ENCODE measurements at regions not wholly inside any gene's neighbourhood (a gene's known extent, or its start where the extent isn't known, plus 50 kb on each side); places are given as distances from the start of the nearest gene placed in this dataset.

GRCh38 chr21:15487196-15487550, 242.6 kb upstream of the USP25 start:
- TF ChIP-seq, protein P1, sequence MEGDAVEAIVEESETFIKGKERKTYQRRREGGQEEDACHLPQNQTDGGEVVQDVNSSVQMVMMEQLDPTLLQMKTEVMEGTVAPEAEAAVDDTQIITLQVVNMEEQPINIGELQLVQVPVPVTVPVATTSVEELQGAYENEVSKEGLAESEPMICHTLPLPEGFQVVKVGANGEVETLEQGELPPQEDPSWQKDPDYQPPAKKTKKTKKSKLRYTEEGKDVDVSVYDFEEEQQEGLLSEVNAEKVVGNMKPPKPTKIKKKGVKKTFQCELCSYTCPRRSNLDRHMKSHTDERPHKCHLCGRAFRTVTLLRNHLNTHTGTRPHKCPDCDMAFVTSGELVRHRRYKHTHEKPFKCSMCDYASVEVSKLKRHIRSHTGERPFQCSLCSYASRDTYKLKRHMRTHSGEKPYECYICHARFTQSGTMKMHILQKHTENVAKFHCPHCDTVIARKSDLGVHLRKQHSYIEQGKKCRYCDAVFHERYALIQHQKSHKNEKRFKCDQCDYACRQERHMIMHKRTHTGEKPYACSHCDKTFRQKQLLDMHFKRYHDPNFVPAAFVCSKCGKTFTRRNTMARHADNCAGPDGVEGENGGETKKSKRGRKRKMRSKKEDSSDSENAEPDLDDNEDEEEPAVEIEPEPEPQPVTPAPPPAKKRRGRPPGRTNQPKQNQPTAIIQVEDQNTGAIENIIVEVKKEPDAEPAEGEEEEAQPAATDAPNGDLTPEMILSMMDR (IDR thresholded peaks at IDR 0.05), result no peak
- no peak for TF ChIP-seq EP300 (IDR thresholded peaks at IDR 0.05)
